H1 (cell line): ENCODE measurements at regions not wholly inside any gene's neighbourhood (a gene's known extent, or its start where the extent isn't known, plus 50 kb on each side); places are given as distances from the start of the nearest gene placed in this dataset.

Experiments used
- CTCF ChIP-seq, 3 experiments: IDR thresholded peaks; 1 replicate in 2 of 3; 2 replicates in 1 of 3; pipeline versions ENCODE4 v1.5.1 to v1.6.1; 2011; ENCODE audit warnings: low read length in 3 of 3, mild to moderate bottlenecking in 3 of 3, inconsistent platforms in 2 of 3, low read depth in 1 of 3, moderate library complexity in 1 of 3; ENCODE audit not compliant: insufficient read depth in 1 of 3; ENCODE audit errors: control extremely low read depth in 1 of 3
- EGR1 ChIP-seq: IDR thresholded peaks from 2 replicates; pipeline ENCODE4 v1.6.1; 2011; ENCODE audit warnings: low read depth, low read length, borderline replicate concordance
- KDM5A ChIP-seq: fragments of 200-600 bp; IDR thresholded peaks from 2 replicates; pipeline ENCODE4 v1.7.1; 2012; ENCODE audit warnings: mild to moderate bottlenecking, low read length, inconsistent platforms, mixed read lengths
- RBBP5 ChIP-seq: IDR thresholded peaks from 2 replicates; pipeline ENCODE4 v1.7.1; 2012; ENCODE audit warnings: low read depth, mild to moderate bottlenecking, inconsistent platforms, low read length, moderate library complexity, borderline replicate concordance
- TBP ChIP-seq: IDR thresholded peaks from 2 replicates; pipeline ENCODE4 v1.6.1; 2011; ENCODE audit warnings: low read depth, low read length, improper control_type of control experiment
- TCF12 ChIP-seq: IDR thresholded peaks from 2 replicates; pipeline ENCODE4 v1.6.1; 2011; ENCODE audit warnings: low read depth, mild to moderate bottlenecking, low read length

GRCh38 chr6:11431455-11431937, 106.1 kb upstream of the TMEM170B start (continued):
- TF ChIP-seq TCF12 = no peak
- TF ChIP-seq RBBP5 = no peak
- no peak for TF ChIP-seq EGR1
- TF ChIP-seq TBP = no peak
- TF ChIP-seq CTCF (IDR thresholded peaks at IDR 0.05; ENCODE audit: control extremely low read depth in 1 of 3, insufficient read depth in 1 of 3, low read depth in 1 of 3, low read length in 3 of 3) = no peak
- TF ChIP-seq KDM5A = no peak
